HCT116 (cell line): ENCODE measurements at regions not wholly inside any gene's neighbourhood (a gene's known extent, or its start where the extent isn't known, plus 50 kb on each side); places are given as distances from the start of the nearest gene placed in this dataset.
"Not testable (repeated sequence)": the region's sequence is repeated elsewhere in the genome, so short reads cannot be mapped to it uniquely, and the experiment has no call there.

ENCODE experiments used
- ATAC-seq: fragments of 200-7000 bp; cut with Tn5 transposase; 2 replicates; pipeline ENCODE4 v1.9.1; 2020; ENCODE audit warnings: mild to moderate bottlenecking, moderate library complexity
- BruUV-seq: library from RNA; stranded (reverse); fragments of 400-500 nt; replicated peaks from 2 replicates; lab custom pipeline; 2021; lab: Mats Ljungman, UMichigan
- CTCF ChIA-PET: fragments of 300-600 bp; sonication (Branson Sonifier 250); formaldehyde crosslinking; loops from one replicate; lab custom pipeline; 2021; ENCODE audit warnings: antibody characterized with exemption; lab: Charles Lee
- POLR2A ChIA-PET: fragments of 300-600, 350-600 bp; sonication (Branson Sonifier 250); formaldehyde crosslinking; loops from one replicate; lab custom pipeline; 2021; ENCODE audit warnings: antibody characterized with exemption; lab: Charles Lee
- RAD21 ChIA-PET, 2 experiments: fragments of 300-600 bp; sonication (Branson Sonifier 250); formaldehyde crosslinking; loops; one replicate each; lab custom pipeline; 2023; ENCODE audit warnings: low total read pairs in 2 of 2; ENCODE audit not compliant: uncharacterized antibody in 2 of 2, unreplicated experiment in 2 of 2, low non-redundant PET in 1 of 2; lab: Charles Lee
- DNase-seq: peaks from one replicate; pipeline ENCODE4 v3.0.0-alpha.2; 2010; ENCODE audit warnings: low read depth, low spot score
- H2AFZ ChIP-seq: fragments of 200-600 bp; shearing (Covaris generic), sonication (generic); 2 replicates; pipeline ENCODE4 v1.6.1; 2017; ENCODE audit warnings: low read depth, mixed run types, mixed read lengths, antibody characterized with exemption, low read length; ENCODE audit not compliant: poor library complexity, severe bottlenecking
- H3K27ac ChIP-seq: 2 replicates; pipeline ENCODE4 v1.5.1; 2012; ENCODE audit warnings: low read depth, low read length
- H3K27me3 ChIP-seq: fragments of 200-600 bp; sonication (generic); 2 replicates; pipeline ENCODE4 v1.6.1; 2016; ENCODE audit warnings: mixed run types, low read length, mixed read lengths; ENCODE audit not compliant: insufficient read depth
- H3K36me3 ChIP-seq, 2 experiments: fragments of 200-500 bp in 1 of 2; fragments of 200-600 bp in 1 of 2; sonication (Bioruptor generic) in 1 of 2; sonication (generic) in 1 of 2; 2 replicates each; pipeline versions ENCODE4 v1.5.1 to v1.6.1; 2014 to 2016; ENCODE audit warnings: low read length in 2 of 2, inconsistent platforms in 1 of 2, mixed read lengths in 1 of 2, mixed run types in 1 of 2; ENCODE audit not compliant: insufficient read depth in 2 of 2, control insufficient read depth in 1 of 2
- H3K4me1 ChIP-seq, 2 experiments: fragments of 200-600 bp in 1 of 2; sonication (generic) in 1 of 2; 2 replicates each; pipeline versions ENCODE4 v1.5.1 to v1.6.1; 2012 to 2017; ENCODE audit warnings: low read length in 2 of 2, inconsistent platforms in 1 of 2, mild to moderate bottlenecking in 1 of 2, mixed read lengths in 1 of 2, mixed run types in 1 of 2, moderate library complexity in 1 of 2; ENCODE audit not compliant: insufficient read depth in 2 of 2, control insufficient read depth in 1 of 2
- H3K4me2 ChIP-seq: fragments of 200-600 bp; sonication (generic); 2 replicates; pipeline ENCODE4 v1.6.1; 2017; ENCODE audit warnings: mixed run types, low read length, mixed read lengths
- H3K4me3 ChIP-seq, 2 experiments: fragments of 200-600 bp in 1 of 2; sonication (generic) in 1 of 2; replicated peaks in 1 of 2; 2 replicates each; pipeline ENCODE4 v1.5.1; 2011 to 2016; ENCODE audit warnings: low read length in 2 of 2, control low read depth in 1 of 2, low read depth in 1 of 2, mild to moderate bottlenecking in 1 of 2, mixed read lengths in 1 of 2, mixed run types in 1 of 2
- H3K79me2 ChIP-seq: fragments of 200-600 bp; sonication (generic); 2 replicates; pipeline ENCODE4 v1.6.1; 2017; ENCODE audit warnings: mild to moderate bottlenecking, mixed run types, low read length, moderate library complexity, mixed read lengths; ENCODE audit not compliant: insufficient read depth
- H3K9ac ChIP-seq: fragments of 200-600 bp; sonication (generic); 2 replicates; pipeline ENCODE4 v1.6.1; 2016; ENCODE audit warnings: low read length, mixed read lengths
- H3K9me2 ChIP-seq: fragments of 200-600 bp; sonication (generic), shearing (Covaris generic); 2 replicates; pipeline ENCODE4 v1.6.1; 2017; ENCODE audit warnings: mixed run types, mild to moderate bottlenecking, moderate library complexity; ENCODE audit not compliant: insufficient read depth
- H3K9me3 ChIP-seq, 2 experiments: fragments of 200-500 bp in 1 of 2; fragments of 200-600 bp in 1 of 2; sonication (Bioruptor generic) in 1 of 2; sonication (generic) in 1 of 2; 2 replicates each; pipeline ENCODE4 v1.6.1; 2014 to 2017; ENCODE audit warnings: low read length in 2 of 2, mixed read lengths in 2 of 2, inconsistent platforms in 1 of 2, low read depth in 1 of 2, mild to moderate bottlenecking in 1 of 2, mixed run types in 1 of 2, moderate library complexity in 1 of 2; ENCODE audit not compliant: control insufficient read depth in 1 of 2, insufficient read depth in 1 of 2
- H4K20me1 ChIP-seq: fragments of 200-600 bp; sonication (generic), shearing (Covaris generic); 2 replicates; pipeline ENCODE4 v1.6.1; 2017; ENCODE audit warnings: mixed run types, mild to moderate bottlenecking, moderate library complexity; ENCODE audit not compliant: insufficient read depth
- CBX3 ChIP-seq: IDR thresholded peaks from 2 replicates; pipeline ENCODE4 v1.6.1; 2012; ENCODE audit warnings: low read depth
- CEBPB ChIP-seq: IDR thresholded peaks from 2 replicates; pipeline ENCODE4 v1.6.1; 2012; ENCODE audit warnings: low read depth
- ELF1 ChIP-seq: IDR thresholded peaks from 2 replicates; pipeline ENCODE4 v1.6.1; 2012; ENCODE audit warnings: low read depth, borderline replicate concordance
- SRF ChIP-seq: IDR thresholded peaks from 2 replicates; pipeline ENCODE4 v1.6.1; 2012; ENCODE audit warnings: low read depth
- TCF7L2 ChIP-seq: IDR thresholded peaks from 2 replicates; pipeline ENCODE4 v1.7.0; 2011; ENCODE audit warnings: borderline replicate concordance, inconsistent platforms; ENCODE audit not compliant: insufficient read depth, insufficient read length; ENCODE audit errors: extremely low read depth
- YY1 ChIP-seq: IDR thresholded peaks from 2 replicates; pipeline ENCODE4 v1.6.1; 2011; ENCODE audit warnings: low read length, low read depth, moderate library complexity, mild to moderate bottlenecking; ENCODE audit not compliant: insufficient replicate concordance; ENCODE audit errors: extremely low read depth
- ZBTB33 ChIP-seq: IDR thresholded peaks from 2 replicates; pipeline ENCODE4 v1.6.1; 2011; ENCODE audit warnings: mild to moderate bottlenecking, low read length, moderate library complexity; ENCODE audit not compliant: insufficient replicate concordance; ENCODE audit errors: extremely low read depth
- ZNF274 ChIP-seq: fragments of 200-500 bp; sonication (Bioruptor generic); IDR thresholded peaks from 2 replicates; pipeline ENCODE4 v1.6.1; 2014; ENCODE audit warnings: mild to moderate bottlenecking, low read depth, low read length, inconsistent platforms
- intact Hi-C: fragments of 100-400 bp; cut with micrococcal nuclease; formaldehyde crosslinking; loops from 2 replicates; pipeline ENCODE4 v1.10.0; 2022

GRCh38 chr5:117347280-117347679 lies 772.7 kb upstream of the SEMA6A start (continued):
- TF ChIP-seq ZBTB33 (no peak), SRF (no peak), YY1 (no peak), CEBPB (no peak), ZNF274 (no peak), TCF7L2 (no peak), CBX3 (no peak), ELF1 (no peak)

- H3K9me2 ChIP-seq, ATAC-seq, RAD21 ChIA-PET, H3K4me2 ChIP-seq, intact Hi-C loops, H3K27me3 ChIP-seq, H3K27ac ChIP-seq, POLR2A ChIA-PET, DNase-seq, H3K4me1 ChIP-seq, BruUV-seq, H3K9me3 ChIP-seq, H3K36me3 ChIP-seq, H4K20me1 ChIP-seq, H3K4me3 ChIP-seq, H2AFZ ChIP-seq, H3K79me2 ChIP-seq, H3K9ac ChIP-seq, CTCF ChIA-PET: not testable (repeated sequence)
Measured at GRCh38 chr5:117343726-117344125, 769.1 kb upstream of the SEMA6A start.
